Neutrophil (primary cell): ENCODE measurements at regions not wholly inside any gene's neighbourhood (a gene's known extent, or its start where the extent isn't known, plus 50 kb on each side); places are given as distances from the start of the nearest gene placed in this dataset.

ENCODE experiments used
- H3K27ac ChIP-seq: fragments of 200-600 bp; sonication (generic); 2 replicates; pipeline ENCODE4 v1.5.1; 2016; ENCODE audit warnings: mild to moderate bottlenecking, moderate library complexity
- H3K27me3 ChIP-seq: fragments of 200-600 bp; sonication (generic); 2 replicates; pipeline ENCODE4 v1.6.0; 2016; ENCODE audit warnings: mild to moderate bottlenecking
- H3K36me3 ChIP-seq: fragments of 200-600 bp; sonication (generic); 2 replicates; pipeline ENCODE4 v1.5.1; 2017
- H3K4me1 ChIP-seq, 2 experiments: fragments of 200-600 bp in 1 of 2; sonication (generic) in 1 of 2; 1 replicate in 1 of 2; 2 replicates in 1 of 2; pipeline versions ENCODE4 v1.5.1 to v1.6.1; 2013 to 2016; ENCODE audit warnings: low read depth in 1 of 2, low read length in 1 of 2, mild to moderate bottlenecking in 1 of 2, moderate library complexity in 1 of 2; ENCODE audit not compliant: control insufficient read depth in 1 of 2, insufficient read depth in 1 of 2
- H3K4me3 ChIP-seq, 2 experiments: fragments of 200-600 bp in 1 of 2; sonication (generic) in 1 of 2; 1 replicate in 1 of 2; 2 replicates in 1 of 2; pipeline ENCODE4 v1.5.1; 2013 to 2016; ENCODE audit warnings: low read depth in 1 of 2, low read length in 1 of 2, mild to moderate bottlenecking in 1 of 2, moderate library complexity in 1 of 2
- H3K9me3 ChIP-seq: fragments of 200-600 bp; sonication (generic); 2 replicates; pipeline ENCODE4 v1.5.1; 2016
- CTCF ChIP-seq: fragments of 200-600 bp; sonication (generic); IDR thresholded peaks from 2 replicates; pipeline ENCODE4 v1.5.1; 2016; ENCODE audit warnings: antibody characterized with exemption

GRCh38 chr9:106017198-106017740 lies 322.9 kb downstream of the TMEM38B start:
- Histone ChIP-seq H3K4me1 (no peaks in the 10 kb centered on the region), H3K9me3 (no peaks in the 10 kb centered on the region), H3K27me3 (no peaks in the 10 kb centered on the region), H3K4me3 (no peak overlapping the region), H3K36me3 (no peaks in the 10 kb centered on the region), H3K27ac (no peak overlapping the region)
- no peak for TF ChIP-seq CTCF

DNA sequence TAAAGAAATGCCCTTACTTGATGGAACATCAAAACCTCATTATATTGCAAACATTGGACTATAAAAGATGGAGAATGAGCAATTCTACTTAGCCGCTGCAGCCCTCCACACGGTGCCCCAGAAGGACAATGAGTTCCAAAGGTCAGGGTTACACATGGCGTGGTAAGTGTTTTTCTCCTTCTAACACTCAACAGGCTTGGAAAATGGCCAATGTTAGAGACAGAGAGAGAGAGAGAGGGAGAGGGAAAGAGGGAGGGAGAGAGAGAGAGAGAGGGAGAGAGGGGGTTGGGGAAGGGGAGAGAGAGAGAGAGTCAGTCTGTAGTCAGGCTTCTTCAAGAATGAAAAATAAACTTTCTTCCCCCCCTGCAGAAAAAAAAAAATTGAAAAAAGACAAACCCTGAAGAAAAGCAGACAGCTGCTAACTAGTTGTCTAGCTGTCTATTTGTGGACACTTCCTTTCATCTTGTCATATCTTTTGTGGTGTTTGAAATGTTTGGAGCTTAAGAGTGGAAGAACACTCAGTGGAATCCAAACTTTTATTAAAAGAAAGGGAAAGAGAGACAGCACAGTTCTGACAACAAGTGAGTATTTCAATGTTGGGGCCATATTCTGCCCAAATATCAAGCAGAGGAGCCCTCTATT lies 324.8 kb downstream of the TMEM38B start:
- no peaks in the 10 kb centered on the region for H3K4me1 ChIP-seq
- H3K27me3 ChIP-seq: no peaks in the 10 kb centered on the region
- H3K4me3 ChIP-seq: no peak overlapping the region
- no peaks in the 10 kb centered on the region for H3K36me3 ChIP-seq
- no peak overlapping the region for H3K27ac ChIP-seq
- TF ChIP-seq CTCF: no peak
- H3K9me3 ChIP-seq: no peaks in the 10 kb centered on the region

DNA sequence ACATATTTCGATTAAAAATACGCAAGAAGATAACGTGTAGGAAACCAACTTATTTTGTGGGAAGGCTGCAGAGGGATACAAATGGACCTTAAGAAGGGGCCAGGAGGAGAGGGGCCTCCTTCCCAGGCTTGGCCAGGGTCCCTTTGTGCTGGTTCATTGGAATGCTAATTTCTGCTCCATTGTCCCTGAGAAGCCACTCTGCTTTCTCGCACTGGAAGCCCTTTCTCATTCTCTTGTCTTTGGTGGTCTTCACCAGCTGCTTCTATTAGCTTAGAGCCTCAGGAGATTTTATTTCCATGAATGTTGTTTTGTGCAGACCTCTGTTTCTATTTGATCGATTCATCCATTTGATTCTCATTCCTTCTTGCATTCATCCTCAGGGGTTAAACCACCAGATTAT lies 325.4 kb downstream of the TMEM38B start:
- TF ChIP-seq CTCF: no peak
- H3K4me1 ChIP-seq: no peaks in the 10 kb centered on the region
- H3K27ac ChIP-seq: no peak overlapping the region
- H3K36me3 ChIP-seq: no peaks in the 10 kb centered on the region
- no peak overlapping the region for H3K4me3 ChIP-seq
- H3K27me3 ChIP-seq: no peaks in the 10 kb centered on the region
- no peaks in the 10 kb centered on the region for H3K9me3 ChIP-seq

- no peak for TF ChIP-seq CTCF
- Histone ChIP-seq H3K36me3 (no peaks in the 10 kb centered on the region), H3K27ac (no peak overlapping the region), H3K4me1 (no peaks in the 10 kb centered on the region), H3K27me3 (no peaks in the 10 kb centered on the region), H3K9me3 (no peaks in the 10 kb centered on the region), H3K4me3 (no peak overlapping the region)
These were observed 325.8 kb downstream of the TMEM38B start for GRCh38 chr9:106020186-106020585.

DNA sequence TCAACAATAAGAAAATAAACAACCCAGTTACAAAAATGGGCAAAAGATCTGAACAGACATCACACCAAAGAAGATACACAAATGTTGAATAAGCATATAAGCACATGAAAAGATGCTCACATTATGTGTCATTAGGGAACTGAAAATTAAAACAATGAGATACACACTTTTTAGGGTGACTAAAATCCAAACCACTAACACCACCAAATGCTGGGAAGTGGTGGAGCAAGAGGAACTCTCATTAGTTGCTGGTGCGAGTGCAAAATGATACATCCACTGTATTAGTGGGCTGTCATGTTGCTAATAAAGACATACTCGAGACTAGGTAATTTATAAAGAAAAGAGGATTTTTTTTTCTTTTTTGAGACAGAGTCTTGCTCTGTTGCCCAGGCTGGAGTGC lies 329.1 kb downstream of the TMEM38B start:
- Histone ChIP-seq H3K36me3 (no peaks in the 10 kb centered on the region), H3K27ac (no peak overlapping the region), H3K4me1 (no peaks in the 10 kb centered on the region), H3K4me3 (no peak overlapping the region), H3K9me3 (no peaks in the 10 kb centered on the region), H3K27me3 (no peaks in the 10 kb centered on the region)
- TF ChIP-seq CTCF: no peak
